ENCODE measurements at regions not wholly inside any gene's neighbourhood (a gene's known extent, or its start where the extent isn't known, plus 50 kb on each side); places are given as distances from the start of the nearest gene placed in this dataset.

GRCh38 chr15:93372208-93372864 lies 283.3 kb upstream of the RGMA start (continued):
- TF ChIP-seq, protein P1, sequence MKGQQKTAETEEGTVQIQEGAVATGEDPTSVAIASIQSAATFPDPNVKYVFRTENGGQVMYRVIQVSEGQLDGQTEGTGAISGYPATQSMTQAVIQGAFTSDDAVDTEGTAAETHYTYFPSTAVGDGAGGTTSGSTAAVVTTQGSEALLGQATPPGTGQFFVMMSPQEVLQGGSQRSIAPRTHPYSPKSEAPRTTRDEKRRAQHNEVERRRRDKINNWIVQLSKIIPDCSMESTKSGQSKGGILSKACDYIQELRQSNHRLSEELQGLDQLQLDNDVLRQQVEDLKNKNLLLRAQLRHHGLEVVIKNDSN (CRISPR knock-in tag; IDR thresholded peaks at IDR 0.05) = no peak
- TF ChIP-seq CTCF (IDR thresholded peaks at IDR 0.05) (no peak), AR (CRISPR knock-in tag; IDR thresholded peaks at IDR 0.05) (no peak), ESRRA (CRISPR knock-in tag; IDR thresholded peaks at IDR 0.05; ENCODE audit: borderline replicate concordance) (no peak)

GRCh38 chr15:93366387-93367100 lies 277.5 kb upstream of the RGMA start:
- CTCF ChIA-PET = interaction anchor here (0.9 to 2.1 kb wide), 4 partner anchors 33 to 336 kb away, joined by 3 to 7 read pairs (median 4); no protein-coding TSS in a partner anchor
- DNase-seq (ENCODE audit: low spot score) (peak; percentile 23), ATAC-seq (no peak)
- H3K27ac Mint-ChIP-seq = no peak overlapping the region
- no peaks in the 10 kb centered on the region for H3K9me3 Mint-ChIP-seq
- no peaks in the 10 kb centered on the region for H3K36me3 Mint-ChIP-seq
- peak overlapping the region; percentile 16; the same call in 1 of the 2 replicates for H3K4me3 Mint-ChIP-seq
- TF ChIP-seq ETV6 (CRISPR knock-in tag; IDR thresholded peaks at IDR 0.05) (no peak), EMX1 (CRISPR knock-in tag; IDR thresholded peaks at IDR 0.05) (no peak), NFE2L1 (CRISPR knock-in tag; IDR thresholded peaks at IDR 0.05) (no peak)
- TF ChIP-seq, protein P2, sequence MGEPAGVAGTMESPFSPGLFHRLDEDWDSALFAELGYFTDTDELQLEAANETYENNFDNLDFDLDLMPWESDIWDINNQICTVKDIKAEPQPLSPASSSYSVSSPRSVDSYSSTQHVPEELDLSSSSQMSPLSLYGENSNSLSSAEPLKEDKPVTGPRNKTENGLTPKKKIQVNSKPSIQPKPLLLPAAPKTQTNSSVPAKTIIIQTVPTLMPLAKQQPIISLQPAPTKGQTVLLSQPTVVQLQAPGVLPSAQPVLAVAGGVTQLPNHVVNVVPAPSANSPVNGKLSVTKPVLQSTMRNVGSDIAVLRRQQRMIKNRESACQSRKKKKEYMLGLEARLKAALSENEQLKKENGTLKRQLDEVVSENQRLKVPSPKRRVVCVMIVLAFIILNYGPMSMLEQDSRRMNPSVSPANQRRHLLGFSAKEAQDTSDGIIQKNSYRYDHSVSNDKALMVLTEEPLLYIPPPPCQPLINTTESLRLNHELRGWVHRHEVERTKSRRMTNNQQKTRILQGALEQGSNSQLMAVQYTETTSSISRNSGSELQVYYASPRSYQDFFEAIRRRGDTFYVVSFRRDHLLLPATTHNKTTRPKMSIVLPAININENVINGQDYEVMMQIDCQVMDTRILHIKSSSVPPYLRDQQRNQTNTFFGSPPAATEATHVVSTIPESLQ (CRISPR knock-in tag; IDR thresholded peaks at IDR 0.05) = no peak
- peaks cover 60% of the 10 kb centered on the region for H3K27me3 Mint-ChIP-seq (ENCODE audit: low read depth)
- H3K4me1 Mint-ChIP-seq = peaks cover 47% of the 10 kb centered on the region
- POLR2A ChIA-PET = no interaction called here

DNA sequence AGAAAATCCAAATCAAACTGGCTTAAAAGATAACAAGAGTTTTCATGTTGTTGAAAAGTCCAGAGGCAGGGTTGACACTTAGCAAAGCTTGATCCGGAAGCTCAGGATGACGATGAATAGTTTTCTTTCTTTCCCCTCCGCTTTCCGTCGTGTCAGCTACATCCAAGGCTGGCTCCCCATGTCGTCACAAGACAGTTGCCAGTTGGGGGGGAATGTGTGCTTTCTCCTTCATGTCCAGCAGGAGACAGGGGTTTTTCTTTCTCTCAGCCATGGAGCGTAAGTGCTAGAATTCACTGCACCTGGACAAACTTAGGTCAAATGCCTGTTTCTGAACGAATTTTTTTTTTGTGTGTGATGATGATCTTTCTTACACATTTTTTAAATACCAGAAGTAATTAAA lies 273.8 kb upstream of the RGMA start:
- DNase-seq (ENCODE audit: low spot score) (no peak), ATAC-seq (peak; percentile 47)
- H3K27me3 Mint-ChIP-seq (ENCODE audit: low read depth) = peaks cover 97% of the 10 kb centered on the region
- CTCF ChIA-PET = interaction anchor here (1.3 to 2.5 kb wide), 4 partner anchors 29 to 757 kb away, joined by 3 to 12 read pairs (median 6); no protein-coding TSS in a partner anchor
- H3K9me3 Mint-ChIP-seq = no peaks in the 10 kb centered on the region
- H3K27ac Mint-ChIP-seq = no peak overlapping the region
- H3K4me3 Mint-ChIP-seq = peak overlapping the region; percentile 13; the same call in 1 of the 2 replicates
- POLR2A ChIA-PET = interaction anchor here (1.1 kb wide), 1 partner anchor 275 kb away, joined by 3 read pairs; no protein-coding TSS in a partner anchor
- H3K4me1 Mint-ChIP-seq = peaks cover 57% of the 10 kb centered on the region
- TF ChIP-seq AR (CRISPR knock-in tag; IDR thresholded peaks at IDR 0.05) (no peak), MYBL2 (CRISPR knock-in tag; IDR thresholded peaks at IDR 0.05) (no peak), NR1H2 (CRISPR knock-in tag; IDR thresholded peaks at IDR 0.05) (no peak), JUN (CRISPR knock-in tag; IDR thresholded peaks at IDR 0.05) (no peak), FOXJ3 (CRISPR knock-in tag; IDR thresholded peaks at IDR 0.05; ENCODE audit: borderline replicate concordance) (no peak), ZNF219 (CRISPR knock-in tag; IDR thresholded peaks at IDR 0.05; ENCODE audit: borderline replicate concordance) (no peak), CREM (CRISPR knock-in tag; IDR thresholded peaks at IDR 0.05) (no peak), ZNF317 (CRISPR knock-in tag; IDR thresholded peaks at IDR 0.05; ENCODE audit: borderline replicate concordance, low read depth) (no peak)
- TF ChIP-seq, protein P3, sequence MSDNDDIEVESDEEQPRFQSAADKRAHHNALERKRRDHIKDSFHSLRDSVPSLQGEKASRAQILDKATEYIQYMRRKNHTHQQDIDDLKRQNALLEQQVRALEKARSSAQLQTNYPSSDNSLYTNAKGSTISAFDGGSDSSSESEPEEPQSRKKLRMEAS (CRISPR knock-in tag; IDR thresholded peaks at IDR 0.05) = no peak
- H3K36me3 Mint-ChIP-seq = no peaks in the 10 kb centered on the region
